Neural progenitor cell (in vitro differentiated cells): ENCODE measurements at regions not wholly inside any gene's neighbourhood (a gene's known extent, or its start where the extent isn't known, plus 50 kb on each side); places are given as distances from the start of the nearest gene placed in this dataset.

ENCODE experiments used
- CTCF ChIP-seq: fragments of 200-600 bp; sonication (generic); IDR thresholded peaks from 2 replicates; pipeline ENCODE4 v1.5.1; 2017; ENCODE audit warnings: antibody characterized with exemption, mild to moderate bottlenecking
- EZH2 ChIP-seq: fragments of 200-600 bp; sonication (generic); IDR thresholded peaks from 2 replicates; pipeline ENCODE4 v1.6.1; 2017; ENCODE audit warnings: antibody characterized with exemption, mild to moderate bottlenecking, moderate library complexity
- EZH2phosphoT487 ChIP-seq: fragments of 200-600 bp; sonication (generic); IDR thresholded peaks from 2 replicates; pipeline ENCODE4 v1.6.1; 2017; ENCODE audit warnings: antibody characterized with exemption

- TF ChIP-seq CTCF (no peak), EZH2 (no peak), EZH2phosphoT487 (no peak)
Measured at GRCh38 chr2:217396586-217396985, 536.7 kb upstream of the TNP1 start.
